CD1c-positive myeloid dendritic cell (primary cell): ENCODE measurements at regions not wholly inside any gene's neighbourhood (a gene's known extent, or its start where the extent isn't known, plus 50 kb on each side); places are given as distances from the start of the nearest gene placed in this dataset.
A peak's percentile ranks its signal among the peaks of the same experiment; 100 is the strongest.

Source experiments
- DNase-seq: peaks from one replicate; pipeline ENCODE4 v3.0.0-alpha.2; 2016; ENCODE audit errors: extremely low spot score

DNA sequence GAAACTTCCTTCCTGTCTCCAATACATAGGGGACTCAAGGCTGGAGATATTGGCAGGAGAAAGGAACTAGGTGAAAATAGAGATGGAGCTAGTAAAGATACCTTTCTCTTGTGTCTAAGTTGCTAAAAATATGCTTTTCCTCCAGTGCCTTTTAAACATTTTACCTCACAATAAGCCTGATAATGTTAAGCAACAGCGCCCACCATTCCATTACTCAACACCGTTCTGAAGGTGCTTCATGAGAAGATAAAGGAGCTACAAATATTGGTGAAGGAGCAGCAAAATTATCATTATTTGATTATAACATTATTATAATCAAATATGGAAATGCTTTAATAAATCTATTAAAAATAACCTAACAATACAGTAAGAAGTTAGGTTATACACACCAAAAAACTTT is 83.6 kb upstream of the BARX2 start:
- no peak for DNase-seq

DNA sequence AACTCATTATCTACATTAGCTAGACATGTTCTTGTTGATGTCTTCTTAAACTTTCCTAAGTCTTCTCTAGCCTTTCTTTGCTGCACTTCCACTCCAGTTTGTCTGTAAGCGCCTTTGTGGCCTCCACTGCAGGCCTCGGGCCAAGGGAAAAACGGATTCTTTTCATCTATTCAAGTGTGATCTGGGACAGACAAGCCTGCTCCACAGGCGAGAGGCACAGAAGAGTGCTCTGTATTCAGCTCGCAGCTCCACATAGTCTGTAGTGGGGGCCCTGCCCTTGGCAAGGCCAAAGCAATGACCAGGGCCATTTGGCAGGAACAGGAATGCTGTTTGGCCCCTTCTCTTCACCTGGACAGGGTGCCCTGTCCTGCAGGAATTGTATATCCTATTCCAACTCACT is 84.1 kb upstream of the BARX2 start:
- DNase-seq: no peak

DNA sequence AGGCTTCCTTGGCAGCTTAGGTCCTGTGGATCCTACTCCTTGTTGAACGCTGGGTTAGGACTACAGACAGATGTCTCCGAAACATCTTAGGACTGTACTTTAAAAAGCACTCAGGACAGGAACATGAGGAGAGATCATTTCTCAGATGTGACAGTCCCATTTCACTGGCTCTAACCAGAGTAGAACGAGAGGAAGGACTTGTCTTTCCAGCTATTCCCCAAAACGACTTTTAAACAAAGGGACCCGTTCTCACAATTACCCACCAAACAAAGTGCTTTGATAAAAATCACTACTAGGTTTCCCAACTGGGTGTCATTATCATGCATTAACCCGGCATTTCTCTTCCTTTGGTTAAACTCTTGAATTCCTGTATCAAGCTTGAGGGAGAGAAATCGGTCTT is 84.7 kb upstream of the BARX2 start:
- no peak for DNase-seq

DNA sequence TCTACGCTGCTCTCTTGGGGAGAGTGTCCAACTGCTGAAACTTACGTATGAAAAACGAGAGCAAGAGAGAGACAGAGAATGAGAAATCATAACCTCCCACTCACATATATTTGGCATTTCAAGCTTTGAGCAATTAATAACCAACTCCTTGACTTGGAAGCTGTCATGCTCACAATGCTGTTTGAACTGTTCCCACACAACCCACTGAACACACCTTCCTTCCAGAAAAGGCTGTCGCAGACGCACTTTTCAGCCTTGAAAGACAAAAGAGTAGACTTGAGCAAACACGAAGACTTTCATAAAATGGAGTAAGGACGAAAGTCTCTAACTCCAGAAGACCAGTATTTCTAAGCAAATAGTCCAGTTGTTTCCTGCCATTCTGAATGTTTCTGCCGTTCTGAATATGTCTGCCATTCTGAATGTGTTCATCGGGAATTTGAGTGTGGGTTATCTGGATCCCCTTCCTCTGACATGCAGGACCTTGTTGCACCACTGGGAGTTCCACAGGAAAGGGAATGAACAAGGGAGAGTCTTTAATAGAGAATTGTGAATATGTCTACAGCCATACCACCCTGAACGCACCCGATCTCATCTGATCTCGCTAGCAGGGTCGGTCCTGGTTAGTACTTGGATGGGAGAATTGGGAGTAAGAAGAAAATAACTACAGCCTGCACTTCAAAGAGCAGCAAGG is 86.2 kb upstream of the BARX2 start:
- no peak for DNase-seq

DNA sequence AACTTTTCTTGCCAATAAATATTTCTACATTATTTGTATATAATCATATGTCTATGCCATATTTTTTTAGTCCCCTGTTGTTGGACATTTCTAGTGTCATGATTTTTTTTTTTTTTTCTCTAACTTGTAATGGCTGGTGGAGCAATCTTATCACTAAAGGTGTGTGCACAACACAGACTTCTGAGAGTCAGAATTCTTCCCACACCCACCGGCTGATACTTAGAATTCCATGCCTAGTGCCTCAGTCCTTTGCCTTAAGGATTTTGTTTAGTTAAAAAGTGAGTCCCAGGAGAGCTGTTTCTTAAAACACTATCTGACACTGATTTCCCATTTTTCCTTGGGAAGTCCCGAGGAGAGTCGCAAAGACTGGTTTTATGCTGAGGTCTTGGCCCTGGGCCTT is 87.7 kb upstream of the BARX2 start:
- DNase-seq: no peak

DNA sequence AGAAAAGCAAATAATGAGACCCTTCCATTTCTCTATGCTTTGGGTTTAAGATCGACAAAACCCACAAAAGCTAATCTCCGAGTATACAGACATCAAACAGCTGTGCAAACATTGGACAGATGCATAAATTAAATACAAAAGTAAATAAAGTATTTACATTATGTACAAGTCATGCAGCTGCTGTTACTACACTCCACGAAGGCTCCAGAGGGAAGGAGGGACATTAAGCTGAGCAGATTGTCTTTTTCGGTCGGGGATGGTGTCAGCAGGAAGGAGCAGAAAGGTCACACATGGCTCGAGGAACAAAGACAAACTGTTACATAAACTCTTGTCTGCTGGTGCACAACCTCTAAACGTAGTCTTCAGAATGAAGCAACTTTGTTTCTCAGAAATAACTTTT is 88.8 kb upstream of the BARX2 start:
- no peak for DNase-seq

DNA sequence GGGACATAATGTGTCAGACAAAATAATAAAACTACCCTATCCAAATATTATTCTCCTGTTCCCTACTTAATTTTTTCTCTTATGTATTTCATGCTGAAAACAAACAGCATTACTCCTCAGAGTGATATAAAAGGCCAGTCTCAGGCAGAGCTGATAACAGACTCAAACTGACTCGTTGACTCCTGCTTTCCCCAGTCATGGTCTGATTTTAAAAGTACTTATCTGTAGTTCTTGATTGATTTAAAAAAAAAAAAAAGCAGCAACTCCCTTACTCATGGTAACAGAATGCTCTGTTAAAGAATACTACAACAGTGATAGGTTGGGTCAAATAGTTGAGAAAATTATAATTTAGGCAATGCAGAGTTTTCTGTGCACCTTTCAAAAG is 90.3 kb upstream of the BARX2 start:
- no peak for DNase-seq

DNA sequence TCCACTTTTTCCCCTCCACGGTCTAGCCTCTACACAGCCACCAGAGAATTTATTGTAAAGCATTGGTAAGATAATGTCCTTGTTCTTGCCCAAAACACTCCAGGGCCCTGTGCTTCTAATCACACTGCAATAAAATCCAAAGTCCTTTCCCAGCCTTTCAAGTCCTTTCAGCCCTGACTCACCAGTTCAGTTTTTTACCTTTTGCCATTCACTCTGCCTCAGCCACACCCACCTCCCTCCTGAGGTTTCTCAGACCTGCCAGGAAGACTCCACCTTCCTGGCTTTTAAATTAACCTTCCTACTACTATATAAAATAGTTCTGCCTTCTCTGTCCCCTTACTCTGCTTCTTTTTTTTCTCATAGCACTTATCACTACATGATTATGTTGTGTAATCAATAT is 91.0 kb upstream of the ARHGAP32 start:
- no peak for DNase-seq

DNA sequence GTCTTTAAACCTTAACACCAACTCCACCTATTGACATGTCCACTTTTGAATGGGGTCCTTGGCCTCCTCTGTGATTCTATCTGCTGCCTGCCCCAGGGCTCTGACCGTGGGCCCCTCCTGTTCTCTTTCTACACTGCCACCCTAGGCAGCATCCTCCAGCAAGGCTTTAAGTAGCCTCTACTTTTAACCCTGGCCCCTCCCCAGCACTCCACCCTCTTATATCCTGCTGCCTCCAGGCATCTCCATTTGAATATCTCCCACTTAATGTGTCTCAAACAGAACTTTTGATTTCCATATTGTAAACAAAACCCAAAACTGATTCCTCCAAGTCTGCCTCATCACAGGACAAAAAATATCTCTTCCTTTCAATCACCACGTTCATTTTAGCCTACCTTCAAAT is 90.5 kb upstream of the ARHGAP32 start:
- DNase-seq: no peak

DNA sequence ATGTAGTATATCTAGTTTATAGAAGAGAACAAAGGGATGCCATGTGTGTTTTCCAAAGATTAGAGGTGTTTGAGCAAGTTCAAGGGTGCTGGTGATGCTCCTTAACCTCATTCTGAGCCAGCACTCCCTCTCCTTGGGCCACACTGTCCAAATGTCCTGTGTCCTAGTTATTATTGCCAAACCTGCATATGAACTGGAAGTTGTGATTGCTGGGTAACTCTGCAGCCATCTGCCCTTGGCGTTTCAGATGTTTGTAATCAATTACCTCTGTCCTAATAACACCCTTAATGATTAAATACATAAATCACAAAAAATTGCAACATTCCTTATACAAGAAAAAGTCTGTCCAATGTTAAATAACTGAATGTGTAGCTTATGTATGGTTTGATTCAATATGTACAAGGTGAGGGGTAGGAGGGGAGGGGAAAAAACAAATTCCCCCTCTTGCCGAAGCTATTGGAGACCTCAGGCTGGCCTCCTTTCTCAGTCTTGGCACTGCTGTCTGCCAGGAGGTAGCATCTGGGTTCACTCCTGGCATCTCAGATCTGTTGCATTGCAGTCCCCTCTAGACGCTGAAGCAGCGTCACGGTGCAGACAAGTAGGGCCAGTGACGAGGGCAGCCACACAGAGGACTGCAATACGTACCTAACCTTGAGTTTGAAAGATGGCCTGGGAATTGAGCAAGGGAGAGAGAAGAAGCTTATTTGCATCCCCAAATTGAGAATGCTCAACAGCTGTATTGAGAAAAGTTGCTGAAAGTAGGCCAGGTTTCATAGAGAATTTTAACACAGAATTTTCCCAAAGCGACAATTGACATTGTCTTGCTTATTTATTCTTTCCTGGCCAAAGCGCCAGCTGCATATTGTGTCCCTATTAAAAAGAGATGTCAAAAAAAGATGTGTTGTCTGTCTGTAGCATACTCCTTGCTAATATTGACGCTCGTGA is 89.6 kb upstream of the ARHGAP32 start:
- DNase-seq: no peak

DNA sequence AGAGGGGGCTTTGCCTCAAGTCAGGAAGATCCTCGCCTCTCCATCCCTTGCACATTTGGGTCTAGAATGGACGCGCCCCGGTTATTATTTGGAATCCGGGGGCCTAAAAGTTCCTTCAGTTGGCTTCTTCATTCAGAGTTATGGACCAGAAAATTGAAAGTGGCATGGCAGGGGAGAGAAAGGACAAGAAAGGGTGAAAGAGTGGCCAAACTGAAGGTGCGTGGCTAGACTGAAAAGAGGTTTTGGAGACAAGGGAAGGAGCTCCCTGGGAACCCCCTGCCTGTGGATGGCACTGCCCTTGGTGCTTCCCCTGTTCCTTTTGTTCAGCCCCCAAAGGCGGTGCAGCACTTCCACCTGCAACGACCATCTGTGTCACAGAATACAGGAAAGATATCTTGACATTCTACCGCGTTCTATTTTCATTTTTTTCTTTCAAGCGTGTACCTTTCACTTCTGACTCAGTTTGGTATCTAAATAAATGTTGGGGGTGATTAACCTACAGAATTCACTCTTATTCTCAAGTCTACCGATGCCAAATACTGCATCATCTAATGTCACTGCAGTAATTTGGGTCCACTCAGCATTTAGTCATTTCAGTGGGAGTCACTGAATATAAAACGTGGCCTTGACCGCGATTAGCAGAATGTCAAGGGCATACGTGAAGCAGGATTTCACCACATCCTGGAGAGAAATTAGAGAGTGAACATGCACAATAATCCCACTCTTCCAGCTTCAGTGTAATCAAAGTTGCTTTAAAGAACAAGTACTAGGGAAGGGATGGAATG is 88.1 kb upstream of the ARHGAP32 start:
- DNase-seq: peak; percentile 10

DNA sequence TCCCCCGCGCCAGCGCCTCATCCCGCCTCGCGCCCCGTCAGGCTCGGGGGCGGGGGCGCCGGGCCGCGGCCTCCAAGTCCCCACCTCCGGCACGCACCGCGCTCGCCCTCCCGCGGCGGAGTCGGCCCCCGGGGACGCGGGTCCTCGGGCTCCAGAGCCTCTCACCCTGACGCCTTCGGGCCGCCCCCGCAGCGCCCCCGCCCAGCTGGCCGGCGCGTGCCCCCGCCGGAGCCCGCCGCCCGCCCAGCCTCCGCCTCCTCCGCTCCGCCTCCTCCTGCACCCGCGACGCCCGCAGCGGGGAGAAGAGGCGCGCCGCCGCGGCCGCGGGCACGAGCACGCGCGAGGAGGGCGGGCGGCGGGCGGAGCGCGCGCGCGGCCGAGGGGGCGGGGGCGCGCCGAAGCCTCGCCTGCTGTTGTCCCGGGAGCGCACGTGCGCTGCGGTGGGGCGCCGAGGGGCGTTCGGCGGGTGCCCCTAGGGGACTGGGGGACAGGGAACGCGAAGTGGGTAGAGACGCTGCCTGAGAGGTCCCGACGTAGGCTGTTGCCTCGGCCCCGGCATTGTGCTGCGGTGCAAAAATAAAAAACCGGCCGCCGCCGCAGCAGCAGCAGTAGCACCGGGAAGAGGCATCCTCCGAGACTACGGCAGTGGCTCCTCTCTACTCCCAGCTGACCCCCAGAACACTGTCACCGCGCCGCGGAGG is 87.4 kb upstream of the ARHGAP32 start:
- DNase-seq: peak; percentile 73

DNA sequence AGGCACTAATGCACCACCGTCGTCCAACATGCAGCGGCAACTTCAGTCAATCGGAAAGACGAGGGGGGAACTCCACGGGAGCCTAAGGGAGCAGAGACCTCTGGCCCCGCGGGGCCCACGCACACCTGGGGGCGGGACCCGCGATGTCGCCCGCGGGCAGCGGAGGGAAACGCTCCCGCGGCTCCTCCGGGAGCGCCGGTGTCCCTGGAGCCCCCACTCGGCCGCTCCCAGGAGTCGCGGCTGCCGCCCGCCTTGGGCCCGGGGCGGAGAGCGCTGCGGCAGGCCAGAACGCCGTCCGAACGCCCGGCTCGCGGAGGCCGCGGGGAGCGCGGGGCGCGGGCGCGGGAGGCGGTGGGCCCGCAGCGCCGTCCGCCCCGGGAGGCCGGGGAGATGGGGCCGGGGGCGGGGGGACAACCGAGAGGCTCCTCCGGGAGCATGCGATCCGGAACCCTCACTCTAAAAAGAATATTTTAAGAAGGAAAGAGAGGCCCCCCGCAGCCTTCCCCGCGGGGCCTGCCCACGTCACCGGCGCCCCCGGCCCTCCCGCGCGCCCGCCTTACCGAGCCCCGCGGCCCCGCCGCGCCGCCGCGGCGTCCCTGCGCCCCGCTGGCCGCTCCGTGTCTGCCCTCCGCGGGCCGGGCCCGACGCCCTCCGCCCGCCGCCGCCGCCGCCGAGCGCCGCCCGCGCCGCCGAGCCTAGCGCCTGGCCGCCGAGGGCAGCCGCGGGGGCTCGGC is 86.6 kb upstream of the ARHGAP32 start:
- peak; percentile 14 for DNase-seq

DNA sequence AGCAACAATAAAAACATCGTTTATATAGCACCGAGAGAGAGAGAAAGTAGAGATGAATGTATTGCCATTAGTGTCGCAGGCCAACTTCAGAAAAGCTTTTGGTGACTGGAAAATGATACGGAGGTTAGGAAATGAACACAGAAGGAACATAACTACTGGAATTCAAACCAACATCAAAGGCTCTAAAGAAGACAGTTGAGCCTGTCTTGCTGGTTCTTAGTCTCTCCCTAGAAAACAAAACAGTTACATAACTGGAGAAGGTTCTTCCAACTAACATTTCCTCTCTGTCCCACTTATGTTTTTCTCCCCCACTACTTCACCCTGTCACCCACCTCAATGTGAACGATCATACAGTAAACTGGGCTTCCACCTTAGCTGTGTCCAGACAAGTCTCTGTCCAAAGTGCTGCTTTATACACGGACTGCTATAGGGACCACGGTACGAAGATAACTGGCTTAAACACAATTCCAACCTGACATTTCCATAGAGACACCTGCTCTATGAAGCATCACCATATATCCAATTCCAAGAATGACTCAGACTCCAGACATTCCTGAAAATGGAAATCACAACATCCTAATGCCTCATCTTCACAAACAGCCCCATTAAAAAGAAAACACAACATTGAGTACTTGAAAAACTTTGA is 85.2 kb upstream of the ARHGAP32 start:
- no peak for DNase-seq

DNA sequence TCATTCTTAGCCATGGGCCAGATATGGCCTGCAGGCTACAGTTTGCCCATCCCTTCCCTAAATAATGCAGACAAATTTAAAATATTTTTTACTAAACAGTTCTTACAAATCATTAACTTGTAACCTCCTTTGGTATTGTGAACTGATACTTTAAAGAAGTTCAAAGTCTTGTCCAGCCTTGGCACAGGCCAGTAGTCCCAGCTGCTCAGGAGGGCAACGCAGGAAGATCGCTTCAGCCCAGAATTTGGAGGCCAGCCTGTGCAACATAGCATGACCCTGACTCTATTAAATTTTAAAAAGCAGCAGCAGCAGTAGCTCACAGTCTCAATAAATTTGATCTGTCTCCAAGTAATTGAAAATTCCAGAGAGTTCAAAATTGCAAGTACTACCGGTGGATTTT is 83.7 kb upstream of the ARHGAP32 start:
- DNase-seq: no peak

DNA sequence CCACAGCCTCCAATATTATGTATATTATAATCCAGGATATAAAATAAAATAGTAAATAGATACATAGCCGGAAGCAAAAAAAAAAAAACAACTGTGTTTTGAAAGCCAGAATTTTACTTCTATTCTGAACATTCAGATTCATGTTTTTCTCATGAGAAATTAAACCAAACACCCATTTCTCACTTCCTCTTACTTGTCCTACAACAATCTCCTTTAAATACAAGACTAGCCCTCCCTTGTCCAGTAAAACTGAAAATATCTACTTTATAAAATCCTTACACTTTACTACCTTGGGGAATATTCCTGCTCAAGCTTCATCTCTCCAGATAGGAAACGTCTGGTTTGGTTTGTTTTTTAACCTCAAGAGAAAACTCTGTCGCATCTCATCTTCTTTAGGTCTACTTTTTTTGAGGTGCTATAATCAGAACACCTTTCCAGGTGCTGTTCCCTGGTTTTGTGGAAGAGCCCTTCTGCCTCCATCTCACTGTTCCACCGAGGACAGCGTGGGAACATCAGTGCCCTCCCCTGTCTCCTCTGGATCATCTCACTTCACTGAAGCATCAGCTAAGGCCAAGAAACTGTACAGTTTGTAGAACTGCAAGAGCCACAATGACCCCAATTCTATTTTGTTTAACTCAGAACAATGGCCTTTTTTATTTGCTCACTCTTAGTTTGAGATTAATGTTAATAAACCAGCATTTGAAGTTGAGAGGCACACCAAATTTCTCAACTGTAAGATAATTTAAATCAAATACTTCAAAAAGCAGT is 82.0 kb upstream of the ARHGAP32 start:
- peak; percentile 6 for DNase-seq

DNA sequence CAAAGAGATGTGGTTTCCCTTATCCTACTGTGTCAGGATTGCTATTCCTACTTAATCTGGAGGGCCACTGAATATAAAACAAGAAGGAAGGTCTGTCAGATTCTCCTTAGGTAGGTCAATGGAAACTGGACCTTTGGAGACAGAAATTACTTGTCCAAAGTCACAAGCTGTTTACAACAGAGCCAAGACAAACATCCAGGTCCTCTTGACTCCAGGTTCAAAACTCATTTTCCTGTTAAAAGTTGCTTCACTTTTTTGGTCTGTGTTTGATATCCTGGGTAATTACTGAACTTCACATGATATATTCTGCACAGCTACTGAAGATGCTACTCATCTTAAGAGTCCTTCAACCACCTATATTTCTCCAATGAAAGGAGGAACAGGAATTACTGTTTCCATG is 81.2 kb upstream of the ARHGAP32 start:
- DNase-seq: no peak

DNA sequence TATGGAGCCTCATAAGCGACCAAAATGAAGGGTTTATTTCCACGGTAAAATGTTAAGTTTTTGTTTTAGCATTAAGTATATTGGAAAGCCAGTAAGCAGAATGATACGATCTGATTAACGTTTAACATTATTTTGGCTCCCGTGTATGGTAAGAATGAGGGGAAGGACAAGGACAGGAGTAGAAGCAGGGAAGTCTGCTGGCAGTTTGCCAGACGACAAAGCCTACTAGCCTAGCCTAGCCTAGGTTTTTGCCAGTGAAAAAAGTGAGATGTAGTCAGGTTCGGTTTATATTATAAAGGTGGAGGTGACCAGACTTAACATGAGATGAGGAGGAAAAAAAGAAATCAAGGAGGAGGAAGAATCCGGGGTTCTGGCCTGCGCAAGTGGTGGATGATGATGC is 78.9 kb upstream of the ARHGAP32 start:
- DNase-seq: no peak

DNA sequence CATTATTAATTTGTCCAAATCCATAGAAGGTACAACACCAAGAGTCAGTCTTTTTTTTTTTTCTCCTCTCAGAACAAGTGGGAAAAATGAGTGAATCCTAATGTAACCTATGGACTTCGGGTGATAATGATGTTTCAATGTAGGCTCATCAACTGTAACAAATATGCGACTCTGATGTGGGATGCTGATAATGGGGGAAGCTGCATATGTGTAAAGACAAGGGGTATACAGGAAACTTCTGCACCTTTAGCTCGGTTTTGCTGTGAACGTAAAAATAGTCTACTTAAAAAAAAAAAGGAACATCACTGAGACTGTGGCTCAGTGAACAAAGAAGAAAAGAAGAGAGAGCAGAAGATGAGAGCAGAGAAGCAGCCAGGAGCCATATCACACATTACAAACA is 78.3 kb upstream of the ARHGAP32 start:
- DNase-seq: no peak

DNA sequence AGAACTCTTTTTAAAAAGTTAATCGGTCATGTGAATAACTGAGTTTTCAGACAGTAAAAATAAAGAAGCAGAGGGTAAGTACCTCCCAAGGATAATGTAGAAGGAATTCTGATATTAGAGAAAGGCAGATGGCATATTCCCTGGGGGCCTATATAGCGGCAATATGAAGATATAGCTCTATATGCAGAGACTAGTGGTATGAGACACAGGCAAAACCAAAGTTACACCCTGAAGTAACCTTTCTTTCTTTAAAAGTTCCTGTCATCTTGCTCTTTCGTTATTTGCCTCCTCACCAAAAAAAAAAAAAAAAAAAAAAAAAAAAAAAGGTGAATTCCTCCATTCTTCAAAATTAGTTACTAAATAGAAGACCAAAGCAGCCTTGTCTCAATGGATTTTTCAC is 76.2 kb upstream of the ARHGAP32 start:
- DNase-seq: no peak
